H1 (cell line): ENCODE measurements at regions not wholly inside any gene's neighbourhood (a gene's known extent, or its start where the extent isn't known, plus 50 kb on each side); places are given as distances from the start of the nearest gene placed in this dataset.

Experiments
- CTCF ChIA-PET: fragments of 300-600 bp; sonication (Branson Sonifier 250); formaldehyde crosslinking; loops from one replicate; lab custom pipeline; 2021; ENCODE audit not compliant: partially characterized antibody; lab: Charles Lee
- POLR2A ChIA-PET: fragments of 300-600 bp; sonication (Branson Sonifier 250); formaldehyde crosslinking; loops from one replicate; lab custom pipeline; 2021; ENCODE audit warnings: inconsistent platforms; ENCODE audit not compliant: partially characterized antibody; lab: Charles Lee
- DNase-seq, 2 experiments: peaks; one replicate each; pipeline versions ENCODE4 v3.0.0 to v3.0.0-alpha.2; 2010 to 2022; ENCODE audit warnings: low spot score in 2 of 2, low read depth in 1 of 2, mixed read lengths in 1 of 2
- FAIRE-seq: peaks from 2 replicates; lab custom pipeline; 2011; peaks lifted over from hg19 to GRCh38; lab: Jason Lieb, UNC
- H2AFZ ChIP-seq: 2 replicates; pipeline ENCODE4 v1.8.1; 2012; ENCODE audit warnings: low read length, inconsistent platforms
- H2AK5ac ChIP-seq: 2 replicates; pipeline ENCODE4 v1.6.1; 2013; ENCODE audit warnings: low read depth, low read length
- H2BK120ac ChIP-seq: replicated peaks from 2 replicates; pipeline ENCODE3; 2013; ENCODE audit warnings: low read depth, low read length, inconsistent platforms
- H2BK12ac ChIP-seq: 2 replicates; pipeline ENCODE4 v1.6.1; 2013; ENCODE audit warnings: low read depth, low read length
- H2BK15ac ChIP-seq: 2 replicates; pipeline ENCODE4 v1.6.1; 2013; ENCODE audit warnings: low read length
- H2BK20ac ChIP-seq: 2 replicates; pipeline ENCODE4 v1.6.1; 2013; ENCODE audit warnings: low read length
- H2BK5ac ChIP-seq: 2 replicates; pipeline ENCODE4 v1.6.1; 2013; ENCODE audit warnings: low read depth, low read length
- H3K14ac ChIP-seq: 2 replicates; pipeline ENCODE4 v1.6.1; 2013; ENCODE audit warnings: inconsistent platforms; ENCODE audit not compliant: insufficient read length
- H3K18ac ChIP-seq: 2 replicates; pipeline ENCODE4 v1.6.1; 2013; ENCODE audit warnings: low read length; ENCODE audit errors: extremely low read depth
- H3K23ac ChIP-seq: 2 replicates; pipeline ENCODE4 v1.6.1; 2013; ENCODE audit warnings: inconsistent platforms; ENCODE audit not compliant: insufficient read length
- H3K23me2 ChIP-seq: 2 replicates; pipeline ENCODE4 v1.6.1; 2013; ENCODE audit warnings: low read depth, low read length
- H3K27ac ChIP-seq: 2 replicates; pipeline ENCODE4 v1.6.1; 2011; ENCODE audit warnings: low read depth, low read length, inconsistent platforms
- H3K27me3 ChIP-seq, 4 experiments: replicated peaks in 1 of 4; 1 replicate in 1 of 4; 2 replicates in 3 of 4; pipeline versions ENCODE4 v1.6.1 to v1.8.1; 2011 to 2013; ENCODE audit warnings: low read length in 3 of 4, mild to moderate bottlenecking in 3 of 4, inconsistent platforms in 2 of 4, mixed read lengths in 2 of 4, moderate library complexity in 1 of 4; ENCODE audit not compliant: control insufficient read depth in 3 of 4, insufficient read depth in 3 of 4; ENCODE audit errors: extremely low read depth in 1 of 4
- H3K36me3 ChIP-seq, 4 experiments: 2 replicates each; pipeline versions ENCODE4 v1.6.1 to v1.8.1; 2011 to 2013; ENCODE audit warnings: mild to moderate bottlenecking in 4 of 4, low read length in 3 of 4, moderate library complexity in 2 of 4, control low read depth in 1 of 4, inconsistent platforms in 1 of 4; ENCODE audit not compliant: insufficient read depth in 4 of 4, control insufficient read depth in 2 of 4
- H3K4ac ChIP-seq: replicated peaks from 2 replicates; pipeline ENCODE3; 2013; ENCODE audit warnings: low read length, low read depth, mixed read lengths, inconsistent platforms; ENCODE audit not compliant: insufficient read length
- H3K4me1 ChIP-seq, 4 experiments: replicated peaks in 1 of 4; 1 replicate in 1 of 4; 2 replicates in 3 of 4; pipeline versions ENCODE4 v1.6.1 to v1.8.1; 2011 to 2013; ENCODE audit warnings: low read length in 3 of 4, inconsistent platforms in 2 of 4, mixed read lengths in 1 of 4; ENCODE audit not compliant: insufficient read depth in 4 of 4, control insufficient read depth in 3 of 4
- H3K4me2 ChIP-seq, 2 experiments: 2 replicates each; pipeline versions ENCODE4 v1.6.1 to v1.8.1; 2011 to 2013; ENCODE audit warnings: low read depth in 2 of 2, low read length in 2 of 2, control low read depth in 1 of 2, inconsistent platforms in 1 of 2, mild to moderate bottlenecking in 1 of 2; ENCODE audit not compliant: insufficient read depth in 1 of 2
- H3K4me3 ChIP-seq, 4 experiments: fragments of 200-600, 300-600 bp in 1 of 4; sonication (generic), shearing (Covaris generic), sonication (Bioruptor Twin) in 1 of 4; 2 replicates each; pipeline versions ENCODE4 v1.5.1 to v1.8.1; 2011 to 2016; ENCODE audit warnings: low read length in 4 of 4, low read depth in 3 of 4, control low read depth in 2 of 4, inconsistent platforms in 2 of 4, mild to moderate bottlenecking in 2 of 4, mixed read lengths in 1 of 4, moderate library complexity in 1 of 4; ENCODE audit not compliant: insufficient read depth in 2 of 4; ENCODE audit errors: extremely low read depth in 1 of 4
- H3K56ac ChIP-seq: replicated peaks from 2 replicates; pipeline ENCODE3; 2013; ENCODE audit warnings: low read depth, mild to moderate bottlenecking, mixed read lengths, low read length, inconsistent platforms; ENCODE audit not compliant: insufficient read length
- H3K79me1 ChIP-seq: 2 replicates; pipeline ENCODE4 v1.6.1; 2013; ENCODE audit warnings: low read depth, low read length, control low read depth
- H3K79me2 ChIP-seq, 2 experiments: 2 replicates each; pipeline versions ENCODE4 v1.6.1 to v1.8.1; 2012 to 2013; ENCODE audit warnings: low read length in 2 of 2, mild to moderate bottlenecking in 2 of 2, inconsistent platforms in 1 of 2; ENCODE audit not compliant: insufficient read depth in 2 of 2, control insufficient read depth in 1 of 2
- H3K9ac ChIP-seq, 4 experiments: replicated peaks in 1 of 4; 1 replicate in 1 of 4; 2 replicates in 3 of 4; pipeline versions ENCODE4 v1.6.1 to v1.8.1; 2011 to 2013; ENCODE audit warnings: low read depth in 3 of 4, low read length in 3 of 4, control low read depth in 2 of 4, mild to moderate bottlenecking in 2 of 4, moderate library complexity in 2 of 4, inconsistent platforms in 1 of 4; ENCODE audit errors: extremely low read depth in 1 of 4
- H3K9me3 ChIP-seq, 2 experiments: 2 replicates each; pipeline versions ENCODE4 v1.6.1 to v1.8.1; 2012 to 2013; ENCODE audit warnings: mild to moderate bottlenecking in 2 of 2, moderate library complexity in 2 of 2, control low read depth in 1 of 2, inconsistent platforms in 1 of 2, low read depth in 1 of 2, low read length in 1 of 2, mixed read lengths in 1 of 2; ENCODE audit not compliant: insufficient read depth in 2 of 2
- H4K20me1 ChIP-seq, 2 experiments: replicated peaks in 1 of 2; 2 replicates each; pipeline versions ENCODE3 to v1.8.1; 2011 to 2013; ENCODE audit warnings: inconsistent platforms in 2 of 2, low read length in 2 of 2, mild to moderate bottlenecking in 1 of 2; ENCODE audit not compliant: insufficient read depth in 2 of 2, control insufficient read depth in 1 of 2
- H4K5ac ChIP-seq: 2 replicates; pipeline ENCODE4 v1.6.1; 2013; ENCODE audit warnings: low read length, low read depth, mixed read lengths, inconsistent platforms; ENCODE audit not compliant: insufficient read length
- H4K8ac ChIP-seq: 2 replicates; pipeline ENCODE4 v1.8.0; 2013; ENCODE audit warnings: mild to moderate bottlenecking, moderate library complexity, low read length, inconsistent platforms; ENCODE audit not compliant: insufficient read depth; ENCODE audit errors: extremely low read depth
- H4K91ac ChIP-seq: replicated peaks from 2 replicates; pipeline ENCODE3; 2013; ENCODE audit warnings: low read length, mixed read lengths, inconsistent platforms; ENCODE audit not compliant: insufficient read length
- CHD2 ChIP-seq: IDR thresholded peaks from 2 replicates; pipeline ENCODE4 v1.6.1; 2012; ENCODE audit warnings: low read length, improper control_type of control experiment
- EZH2 ChIP-seq: fragments of 200-600 bp; sonication (generic); IDR thresholded peaks from 2 replicates; pipeline ENCODE4 v1.7.1; 2012; ENCODE audit warnings: low read depth, mild to moderate bottlenecking, moderate library complexity, low read length, inconsistent platforms; ENCODE audit not compliant: severe bottlenecking
- YY1 ChIP-seq: IDR thresholded peaks from 2 replicates; pipeline ENCODE4 v1.6.1; 2011; ENCODE audit warnings: low read depth, mild to moderate bottlenecking, low read length
- WGBS, 2 experiments: shearing (Covaris generic) in 1 of 2; methylation state at CpG; one replicate each; pipeline versions ENCODE4 v1.1.6 to v1.1.7; 2013 to 2015; ENCODE audit warnings: low lambda C conversion rate in 2 of 2, mixed read lengths in 2 of 2, inconsistent platforms in 1 of 2, low coverage in 1 of 2, missing lambda C conversion rate in 1 of 2; ENCODE audit not compliant: insufficient replicate concordance in 2 of 2, insufficient coverage in 1 of 2, insufficient read length in 1 of 2; ENCODE audit errors: extremely low coverage in 1 of 2, missing lambda C conversion rate in 1 of 2; 5-methylcytosine and 5-hydroxymethylcytosine counted together

DNA sequence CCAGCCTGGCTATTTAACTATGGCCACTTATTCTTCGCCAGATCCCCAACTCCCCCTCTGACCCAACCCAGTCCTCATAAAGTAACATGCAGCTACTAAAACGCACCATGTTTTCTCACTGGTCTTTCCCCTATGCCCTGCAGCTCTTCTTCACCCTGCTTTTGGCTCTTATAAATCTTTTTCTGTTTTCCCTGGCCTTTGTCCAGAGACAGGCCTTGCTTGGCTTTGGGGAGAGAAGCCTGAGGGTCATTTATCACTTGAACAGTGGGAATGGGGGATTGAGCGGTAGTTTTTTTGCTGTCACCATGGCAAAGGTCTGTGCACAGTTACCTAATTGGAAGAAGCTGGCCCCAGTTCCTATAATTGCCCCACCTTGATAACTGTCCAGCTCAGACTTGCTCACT, 202.9 kb upstream of the NT5C1B start:
- no peak overlapping the region for H4K8ac ChIP-seq
- no peak overlapping the region for H2BK20ac ChIP-seq
- H3K27ac ChIP-seq: no peak overlapping the region
- no peaks in the 10 kb centered on the region for H3K9me3 ChIP-seq
- H3K79me2 ChIP-seq: no peaks in the 10 kb centered on the region
- no peak overlapping the region for H2BK5ac ChIP-seq
- no peak for FAIRE-seq
- no peaks in the 10 kb centered on the region for H3K4me1 ChIP-seq
- H3K23me2 ChIP-seq: no peaks in the 10 kb centered on the region
- H3K27me3 ChIP-seq: no peaks in the 10 kb centered on the region
- H4K91ac ChIP-seq: no peak overlapping the region
- no peak overlapping the region for H2BK12ac ChIP-seq
- TF ChIP-seq YY1: no peak
- TF ChIP-seq EZH2: no peak
- no peak for TF ChIP-seq CHD2
- no peak overlapping the region for H3K4ac ChIP-seq
- H3K79me1 ChIP-seq: no peaks in the 10 kb centered on the region
- H4K20me1 ChIP-seq: no peaks in the 10 kb centered on the region
- H3K56ac ChIP-seq: no peak overlapping the region
- H2BK120ac ChIP-seq: no peak overlapping the region
- no peak overlapping the region for H3K9ac ChIP-seq
- WGBS, 2 experiments: 85% methylated on average over 3 of the region's 3 CpGs; no CpG with 5 or more reads in 1 of the 2 experiments
- no peak overlapping the region for H2AFZ ChIP-seq
- H3K18ac ChIP-seq: no peak overlapping the region
- ChIA-PET POLR2A (no interaction called here), CTCF (interaction anchor here (0.6 to 1.7 kb wide), 5 partner anchors 32 to 954 kb away, joined by 3 to 8 read pairs (median 4); no protein-coding TSS in a partner anchor)
- no peak overlapping the region for H3K4me3 ChIP-seq
- no peak overlapping the region for H3K23ac ChIP-seq
- no peak overlapping the region for H2BK15ac ChIP-seq
- no peaks in the 10 kb centered on the region for H3K36me3 ChIP-seq
- no peak overlapping the region for H3K14ac ChIP-seq
- H2AK5ac ChIP-seq: no peak overlapping the region
- DNase-seq: no peak
- no peak overlapping the region for H3K4me2 ChIP-seq
- H4K5ac ChIP-seq: no peak overlapping the region
